PC-9 (cell line): ENCODE measurements at regions not wholly inside any gene's neighbourhood (a gene's known extent, or its start where the extent isn't known, plus 50 kb on each side); places are given as distances from the start of the nearest gene placed in this dataset.

Source experiments
- BruUV-seq: library from RNA; stranded (reverse); fragments of 400-500 nt; replicated peaks from 2 replicates; lab custom pipeline; 2021; lab: Mats Ljungman, UMichigan
- CTCF ChIA-PET: fragments of 300-600 bp; sonication (Branson Sonifier 250); formaldehyde crosslinking; loops from one replicate; lab custom pipeline; 2022; ENCODE audit warnings: antibody characterized with exemption; lab: Charles Lee
- POLR2A ChIA-PET: fragments of 300-600 bp; sonication (Branson Sonifier 250); formaldehyde crosslinking; loops from one replicate; lab custom pipeline; 2022; ENCODE audit warnings: antibody characterized with exemption; ENCODE audit not compliant: unreplicated experiment; lab: Charles Lee
- DNase-seq, 2 experiments: peaks; one replicate each; pipeline versions ENCODE4 v3.0.0 to v3.0.0-alpha.2; 2015 to 2022; ENCODE audit warnings: mixed read lengths in 1 of 2
- H2AFZ ChIP-seq: fragments of 200-600 bp; sonication (generic); 2 replicates; pipeline ENCODE4 v1.8.1; 2017; ENCODE audit warnings: antibody characterized with exemption
- H3F3A ChIP-seq: fragments of 200-600 bp; sonication (generic); 2 replicates; pipeline ENCODE4 v1.8.1; 2017; ENCODE audit warnings: antibody characterized with exemption, mild to moderate bottlenecking, low read depth; ENCODE audit not compliant: insufficient read depth
- H3K27ac ChIP-seq: fragments of 200-600 bp; sonication (generic); 2 replicates; pipeline ENCODE4 v1.6.1; 2016; ENCODE audit warnings: mixed run types
- H3K27me3 ChIP-seq: fragments of 200-600 bp; sonication (generic); 2 replicates; pipeline ENCODE4 v1.6.1; 2016; ENCODE audit warnings: low read depth, mixed run types; ENCODE audit not compliant: insufficient read depth
- H3K36me3 ChIP-seq: fragments of 200-600 bp; sonication (generic); 2 replicates; pipeline ENCODE4 v1.6.1; 2016; ENCODE audit warnings: low read depth, mixed run types
- H3K4me1 ChIP-seq: fragments of 200-600 bp; sonication (generic); replicated peaks from 2 replicates; pipeline ENCODE4 v1.6.1; 2016; ENCODE audit warnings: mixed run types; ENCODE audit not compliant: insufficient read depth
- H3K4me2 ChIP-seq: fragments of 200-600 bp; sonication (generic); 2 replicates; pipeline ENCODE4 v1.6.1; 2017; ENCODE audit warnings: mixed run types
- H3K4me3 ChIP-seq: fragments of 200-600 bp; sonication (generic); 2 replicates; pipeline ENCODE4 v1.6.1; 2016; ENCODE audit warnings: mixed run types
- H3K79me2 ChIP-seq: fragments of 200-600 bp; sonication (generic); 2 replicates; pipeline ENCODE4 v1.6.1; 2017; ENCODE audit warnings: low read depth, mixed run types
- H3K9me2 ChIP-seq: fragments of 200-600 bp; sonication (generic); 2 replicates; pipeline ENCODE4 v1.8.1; 2017; ENCODE audit warnings: mild to moderate bottlenecking; ENCODE audit not compliant: insufficient read depth
- H3K9me3 ChIP-seq: fragments of 200-600 bp; sonication (generic); 2 replicates; pipeline ENCODE4 v1.8.1; 2016; ENCODE audit warnings: low read depth; ENCODE audit not compliant: insufficient read depth
- H4K20me1 ChIP-seq: fragments of 200-600 bp; sonication (generic); 2 replicates; pipeline ENCODE4 v1.8.1; 2017; ENCODE audit not compliant: insufficient read depth
- EZH2 ChIP-seq: fragments of 200-600 bp; sonication (generic); IDR thresholded peaks from 2 replicates; pipeline ENCODE4 v1.8.0; 2017; ENCODE audit warnings: antibody characterized with exemption, low read depth
- intact Hi-C: fragments of 100-400 bp; cut with micrococcal nuclease; formaldehyde crosslinking; loops from one replicate; pipeline ENCODE4 v1.10.0; 2022; ENCODE audit not compliant: unreplicated experiment
- TF ChIP-seq, protein P1 (sequence below): fragments of 200-600 bp; sonication (generic); conservative IDR thresholded peaks from 2 replicates; pipeline ENCODE4 v1.6.1; 2017; ENCODE audit warnings: mixed run types, antibody characterized with exemption, mild to moderate bottlenecking, moderate library complexity

DNA sequence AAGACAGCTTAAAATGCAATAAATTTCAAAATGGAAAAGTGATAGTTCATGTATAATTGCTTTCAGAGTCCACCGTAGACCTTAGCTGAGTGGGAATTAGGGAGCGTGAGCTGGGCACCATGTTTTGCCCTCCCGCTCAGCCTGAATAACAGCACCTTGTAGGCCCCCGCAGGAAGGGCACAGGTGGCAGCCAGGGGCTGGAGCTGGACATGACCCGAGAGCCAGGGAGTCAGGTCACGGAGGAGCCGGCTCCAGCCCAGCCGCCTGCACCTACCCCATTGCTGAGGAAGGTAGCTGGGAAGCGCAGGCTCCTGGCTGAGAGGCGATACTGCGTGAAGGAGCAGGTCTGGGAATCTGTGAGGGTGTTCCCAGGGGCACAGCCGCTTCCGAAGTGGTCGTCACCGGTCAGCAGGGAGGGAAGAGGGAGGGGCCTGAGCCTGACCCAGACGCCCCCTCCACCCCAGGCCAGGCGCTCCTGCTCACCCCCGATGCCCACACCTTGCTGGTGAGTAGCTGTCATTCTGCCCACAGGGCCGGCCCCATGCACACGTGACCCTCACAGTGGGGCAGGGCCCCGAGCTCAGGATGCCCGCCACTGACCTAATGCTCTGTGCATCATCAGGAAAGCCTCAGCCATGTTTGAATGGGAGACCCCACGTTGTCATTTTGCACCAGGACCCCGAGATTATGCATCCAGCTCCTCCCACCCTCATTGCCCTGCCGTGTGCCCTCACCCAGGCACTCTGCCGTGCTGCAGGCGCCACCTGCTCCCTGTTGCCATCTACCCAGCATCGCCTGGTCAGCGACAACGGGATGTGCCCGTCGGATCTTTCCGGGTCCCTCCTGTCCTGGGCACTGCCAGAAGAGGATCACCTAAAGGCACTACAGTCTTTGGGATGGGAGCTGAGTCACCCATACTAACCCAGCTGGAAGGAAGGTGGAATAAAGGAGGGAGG, 129.2 kb upstream of the TCERG1L start:
- Histone ChIP-seq H3K36me3 (no peaks in the 10 kb centered on the region), H3K4me3 (no peak overlapping the region), H3K79me2 (no peaks in the 10 kb centered on the region), H3K27me3 (peaks cover 81% of the 10 kb centered on the region), H2AFZ (no peak overlapping the region), H3K9me2 (no peaks in the 10 kb centered on the region), H3K27ac (no peak overlapping the region), H4K20me1 (no peaks in the 10 kb centered on the region), H3K9me3 (no peaks in the 10 kb centered on the region), H3F3A (no peaks in the 10 kb centered on the region), H3K4me2 (no peak overlapping the region), H3K4me1 (no peaks in the 10 kb centered on the region)
- intact Hi-C loops = no loop called here
- no peak for DNase-seq
- TF ChIP-seq EZH2 = no peak
- TF ChIP-seq, protein P1, sequence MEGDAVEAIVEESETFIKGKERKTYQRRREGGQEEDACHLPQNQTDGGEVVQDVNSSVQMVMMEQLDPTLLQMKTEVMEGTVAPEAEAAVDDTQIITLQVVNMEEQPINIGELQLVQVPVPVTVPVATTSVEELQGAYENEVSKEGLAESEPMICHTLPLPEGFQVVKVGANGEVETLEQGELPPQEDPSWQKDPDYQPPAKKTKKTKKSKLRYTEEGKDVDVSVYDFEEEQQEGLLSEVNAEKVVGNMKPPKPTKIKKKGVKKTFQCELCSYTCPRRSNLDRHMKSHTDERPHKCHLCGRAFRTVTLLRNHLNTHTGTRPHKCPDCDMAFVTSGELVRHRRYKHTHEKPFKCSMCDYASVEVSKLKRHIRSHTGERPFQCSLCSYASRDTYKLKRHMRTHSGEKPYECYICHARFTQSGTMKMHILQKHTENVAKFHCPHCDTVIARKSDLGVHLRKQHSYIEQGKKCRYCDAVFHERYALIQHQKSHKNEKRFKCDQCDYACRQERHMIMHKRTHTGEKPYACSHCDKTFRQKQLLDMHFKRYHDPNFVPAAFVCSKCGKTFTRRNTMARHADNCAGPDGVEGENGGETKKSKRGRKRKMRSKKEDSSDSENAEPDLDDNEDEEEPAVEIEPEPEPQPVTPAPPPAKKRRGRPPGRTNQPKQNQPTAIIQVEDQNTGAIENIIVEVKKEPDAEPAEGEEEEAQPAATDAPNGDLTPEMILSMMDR = no peak
- ChIA-PET POLR2A (no interaction called here), CTCF (no interaction called here)
- BruUV-seq = no TSS peak

DNA sequence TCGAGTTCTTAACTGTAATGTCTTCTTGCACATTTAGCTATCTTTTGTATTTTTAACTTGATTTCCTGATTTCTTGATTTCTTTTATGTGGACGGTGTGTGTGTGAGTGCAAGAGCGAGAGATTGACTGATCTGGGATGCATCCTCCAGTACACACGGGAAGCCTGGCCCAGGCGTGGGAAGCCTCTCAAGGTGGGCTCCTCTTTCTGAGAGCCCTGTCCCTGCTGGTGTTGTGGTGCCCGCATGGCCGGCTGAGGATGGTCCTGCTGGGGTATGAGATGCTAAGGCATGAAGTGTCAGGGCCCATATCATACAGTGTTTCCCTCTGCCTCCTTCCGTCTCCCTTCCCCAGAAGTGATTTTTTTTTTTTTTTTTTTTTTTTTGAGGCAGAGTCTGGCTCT, 130.8 kb upstream of the TCERG1L start:
- Histone ChIP-seq H4K20me1 (no peaks in the 10 kb centered on the region), H3K27ac (no peak overlapping the region), H3K9me3 (no peaks in the 10 kb centered on the region), H3K4me1 (no peaks in the 10 kb centered on the region), H3K4me3 (no peak overlapping the region), H3K36me3 (no peaks in the 10 kb centered on the region), H2AFZ (no peak overlapping the region), H3F3A (no peaks in the 10 kb centered on the region), H3K79me2 (no peaks in the 10 kb centered on the region), H3K9me2 (no peaks in the 10 kb centered on the region), H3K4me2 (no peak overlapping the region), H3K27me3 (peaks cover 71% of the 10 kb centered on the region)
- TF ChIP-seq EZH2 = no peak
- TF ChIP-seq, protein P1 = no peak
- no TSS peak for BruUV-seq
- ChIA-PET POLR2A (no interaction called here), CTCF (no interaction called here)
- no peak for DNase-seq
- intact Hi-C loops = no loop called here

DNA sequence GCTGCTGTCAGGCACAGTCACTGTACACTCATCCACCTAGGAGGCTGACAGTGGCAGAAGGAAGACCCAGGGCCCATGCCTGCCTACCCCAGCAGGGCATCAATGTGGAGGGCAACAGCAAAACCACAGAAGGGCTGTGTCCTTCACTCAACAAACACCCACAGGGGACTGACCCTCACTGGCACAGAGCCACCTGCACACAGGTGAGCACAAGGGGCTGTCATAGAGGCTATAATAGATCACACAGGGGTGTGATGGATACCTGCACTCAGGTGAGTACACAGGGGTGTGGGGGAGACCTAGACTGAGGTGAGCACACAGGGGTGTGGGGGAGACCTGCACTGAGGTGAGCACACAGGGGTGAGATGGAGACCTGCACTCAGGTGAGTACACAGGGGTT, 132.8 kb upstream of the TCERG1L start:
- Histone ChIP-seq H3K79me2 (no peaks in the 10 kb centered on the region), H4K20me1 (no peaks in the 10 kb centered on the region), H3K9me3 (no peaks in the 10 kb centered on the region), H3F3A (no peaks in the 10 kb centered on the region), H3K4me3 (no peak overlapping the region), H3K9me2 (no peaks in the 10 kb centered on the region), H3K27ac (no peak overlapping the region), H3K27me3 (peaks cover 70% of the 10 kb centered on the region), H3K36me3 (no peaks in the 10 kb centered on the region), H2AFZ (no peak overlapping the region), H3K4me1 (no peaks in the 10 kb centered on the region), H3K4me2 (no peak overlapping the region)
- intact Hi-C loops = no loop called here
- TF ChIP-seq, protein P1 = no peak
- TF ChIP-seq EZH2 = no peak
- BruUV-seq = no TSS peak
- DNase-seq = no peak
- POLR2A ChIA-PET = no interaction called here
- CTCF ChIA-PET = no interaction called here
